ENCODE measurements at regions not wholly inside any gene's neighbourhood (a gene's known extent, or its start where the extent isn't known, plus 50 kb on each side); places are given as distances from the start of the nearest gene placed in this dataset.

DNA sequence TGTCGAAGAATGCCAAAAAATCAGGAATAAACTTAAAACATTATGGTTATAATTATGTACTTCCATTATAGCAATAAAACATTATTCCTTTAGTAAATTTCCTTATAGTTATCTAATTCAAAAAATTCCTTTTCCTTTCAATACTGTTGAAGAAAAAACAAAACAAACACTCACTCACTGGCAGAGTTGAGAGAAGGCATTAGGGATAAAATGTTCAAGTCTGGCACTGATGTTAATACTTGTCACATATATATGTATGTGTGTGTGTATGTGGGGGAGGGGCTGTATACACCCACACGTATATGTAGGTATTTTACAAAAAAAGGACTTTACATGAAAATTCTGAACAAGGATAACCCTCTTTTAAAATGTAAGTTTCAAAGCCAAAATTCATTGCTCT, 150.2 kb upstream of the MEOX2 start:
- TF ChIP-seq POLR2A (IDR thresholded peaks at IDR 0.05; ENCODE audit: low read length), result no peak
- TF ChIP-seq GATA1 (IDR thresholded peaks at IDR 0.05; ENCODE audit: low read depth, low read length), result no peak
